GM19438 (cell line): ENCODE measurements at regions not wholly inside any gene's neighbourhood (a gene's known extent, or its start where the extent isn't known, plus 50 kb on each side); places are given as distances from the start of the nearest gene placed in this dataset.
"Not testable (repeated sequence)": the region's sequence is repeated elsewhere in the genome, so short reads cannot be mapped to it uniquely, and the experiment has no call there.

Source experiments
- ATAC-seq: cut with Tn5 transposase; IDR thresholded peaks from one replicate; pipeline ENCODE4 v1.9.1; 2021; ENCODE audit warnings: low read depth; ENCODE audit not compliant: unreplicated experiment

GRCh38 chr6:169145496-169145895, 108.2 kb downstream of the THBS2 start:
- ATAC-seq: no peak

GRCh38 chr6:169144356-169144755, 109.3 kb downstream of the THBS2 start:
- ATAC-seq: no peak

- no peak for ATAC-seq
Observed at GRCh38 chr6:169142538-169142844, 111.2 kb downstream of the THBS2 start.

- no peak for ATAC-seq
Observed at GRCh38 chr6:169141671-169142537, 111.7 kb downstream of the THBS2 start.

GRCh38 chr6:169140986-169141495, 112.6 kb downstream of the THBS2 start:
- no peak for ATAC-seq

- ATAC-seq: no peak
Observed at GRCh38 chr6:169139179-169139971, 114.3 kb downstream of the THBS2 start.

GRCh38 chr6:169132352-169132940, 121.2 kb downstream of the THBS2 start:
- ATAC-seq: no peak

GRCh38 chr6:169131390-169131789, 122.3 kb downstream of the THBS2 start:
- ATAC-seq: no peak

- ATAC-seq: no peak
Observed at GRCh38 chr6:169130113-169130512, 123.5 kb downstream of the THBS2 start.

- no peak for ATAC-seq
Observed at GRCh38 chr6:169121013-169121412, 132.6 kb downstream of the THBS2 start.

- ATAC-seq: no peak
Observed at GRCh38 chr6:169119669-169120068, 134.0 kb downstream of the THBS2 start.

GRCh38 chr6:169118346-169118830, 135.3 kb downstream of the THBS2 start:
- no peak for ATAC-seq

- no peak for ATAC-seq
Observed at GRCh38 chr6:169117663-169118062, 136.0 kb downstream of the THBS2 start.

GRCh38 chr6:169115632-169116031, 138.0 kb downstream of the THBS2 start:
- no peak for ATAC-seq

GRCh38 chr6:169114632-169115031, 139.0 kb downstream of the THBS2 start:
- not testable (repeated sequence) for ATAC-seq

- no peak for ATAC-seq
Observed at GRCh38 chr6:169112483-169113320, 140.9 kb downstream of the THBS2 start.

- ATAC-seq: no peak
Observed at GRCh38 chr6:169111203-169111602, 142.4 kb downstream of the THBS2 start.

- ATAC-seq: no peak
Observed at GRCh38 chr6:169109411-169110220, 144.0 kb downstream of the THBS2 start.

- no peak for ATAC-seq
Observed at GRCh38 chr6:169108753-169109152, 144.9 kb downstream of the THBS2 start.
